ENCODE measurements at regions not wholly inside any gene's neighbourhood (a gene's known extent, or its start where the extent isn't known, plus 50 kb on each side); places are given as distances from the start of the nearest gene placed in this dataset.

- TF ChIP-seq EZH2phosphoT487 (IDR thresholded peaks at IDR 0.05; ENCODE audit: low read depth) (no peak), CTCF (IDR thresholded peaks at IDR 0.05; ENCODE audit: low read depth, low read length) (no peak)
Observed at GRCh38 chr6:94680669-94681212, 896.6 kb upstream of the MANEA start.

Measured in OCI-LY3 (cell line).